OCI-LY1 (cell line): ENCODE measurements at regions not wholly inside any gene's neighbourhood (a gene's known extent, or its start where the extent isn't known, plus 50 kb on each side); places are given as distances from the start of the nearest gene placed in this dataset.

ENCODE experiments used
- H2AFZ ChIP-seq: fragments of 200-600 bp; sonication (generic), shearing (Covaris generic); 2 replicates; pipeline ENCODE4 v1.6.0; 2014; ENCODE audit warnings: antibody characterized with exemption, mild to moderate bottlenecking, low read length
- H3F3A ChIP-seq: fragments of 200-600 bp; sonication (generic), shearing (Covaris generic); 2 replicates; pipeline ENCODE4 v1.6.0; 2014; ENCODE audit warnings: mild to moderate bottlenecking, antibody characterized with exemption, low read length, moderate library complexity; ENCODE audit not compliant: insufficient read depth
- H3K27ac ChIP-seq: fragments of 200-600 bp; sonication (generic); 2 replicates; pipeline ENCODE4 v1.5.1; 2014; ENCODE audit warnings: low read length, mixed run types, mild to moderate bottlenecking, low read depth; ENCODE audit not compliant: poor library complexity, severe bottlenecking
- H3K27me3 ChIP-seq: fragments of 200-600 bp; sonication (generic); 2 replicates; pipeline ENCODE4 v1.6.0; 2014; ENCODE audit warnings: antibody characterized with exemption, mild to moderate bottlenecking, low read length, moderate library complexity; ENCODE audit not compliant: insufficient read depth
- H3K36me3 ChIP-seq: fragments of 200-600 bp; sonication (generic); 2 replicates; pipeline ENCODE4 v1.6.1; 2014; ENCODE audit warnings: mild to moderate bottlenecking, antibody characterized with exemption, low read length, moderate library complexity, mixed read lengths; ENCODE audit not compliant: insufficient read depth
- H3K4me1 ChIP-seq: fragments of 200-600 bp; sonication (generic); 2 replicates; pipeline ENCODE4 v1.5.1; 2014; ENCODE audit warnings: mild to moderate bottlenecking, low read length, moderate library complexity; ENCODE audit not compliant: insufficient read depth, severe bottlenecking
- H3K4me2 ChIP-seq: fragments of 200-600 bp; sonication (generic), shearing (Covaris generic); 2 replicates; pipeline ENCODE4 v1.6.1; 2014; ENCODE audit warnings: low read length
- H3K4me3 ChIP-seq: fragments of 200-600 bp; sonication (generic); 2 replicates; pipeline ENCODE4 v1.5.1; 2014; ENCODE audit warnings: low read length, low read depth, mild to moderate bottlenecking, mixed read lengths; ENCODE audit not compliant: poor library complexity, severe bottlenecking
- H3K79me2 ChIP-seq: fragments of 200-600 bp; shearing (Covaris generic); 2 replicates; pipeline ENCODE4 v1.6.1; 2016; ENCODE audit warnings: mixed run types, low read length, mixed read lengths; ENCODE audit not compliant: insufficient read depth
- H3K9ac ChIP-seq: fragments of 200-600 bp; sonication (generic), shearing (Covaris generic); 2 replicates; pipeline ENCODE4 v1.6.1; 2014; ENCODE audit warnings: mild to moderate bottlenecking, low read length, mixed read lengths
- H3K9me2 ChIP-seq: fragments of 200-600 bp; sonication (generic), shearing (Covaris generic); 2 replicates; pipeline ENCODE4 v1.6.1; 2014; ENCODE audit warnings: low read depth, mild to moderate bottlenecking, low read length, mixed read lengths
- H3K9me3 ChIP-seq: fragments of 200-600 bp; shearing (Covaris generic); 2 replicates; pipeline ENCODE4 v1.6.1; 2014; ENCODE audit warnings: low read length, mixed read lengths
- H4K20me1 ChIP-seq: fragments of 200-600 bp; sonication (generic), shearing (Covaris generic); 2 replicates; pipeline ENCODE4 v1.6.0; 2016; ENCODE audit warnings: mild to moderate bottlenecking, low read length; ENCODE audit not compliant: insufficient read depth
- CTCF ChIP-seq: fragments of 200-600 bp; sonication (generic), shearing (Covaris generic); IDR thresholded peaks from 2 replicates; pipeline ENCODE4 v1.5.1; 2017; ENCODE audit warnings: mild to moderate bottlenecking, antibody characterized with exemption, low read length, moderate library complexity, mixed read lengths
- EZH2 ChIP-seq: fragments of 200-600 bp; sonication (generic), shearing (Covaris generic); IDR thresholded peaks from 2 replicates; pipeline ENCODE4 v1.8.0; 2017; ENCODE audit warnings: borderline replicate concordance, mixed run types, mild to moderate bottlenecking, antibody characterized with exemption, low read length, moderate library complexity, mixed read lengths

- Histone ChIP-seq H3K9me2 (no peaks in the 10 kb centered on the region), H3F3A (no peaks in the 10 kb centered on the region), H2AFZ (no peak overlapping the region)
Measured at GRCh38 chr5:123949043-123949804, 437.2 kb downstream of the CSNK1G3 start.

GRCh38 chr5:123947797-123948196, 435.8 kb downstream of the CSNK1G3 start:
- no peak overlapping the region for H3K27ac ChIP-seq
- TF ChIP-seq CTCF: no peak
- TF ChIP-seq EZH2: no peak
- H3K9me2 ChIP-seq: no peaks in the 10 kb centered on the region
- H3K4me3 ChIP-seq: no peak overlapping the region
- H4K20me1 ChIP-seq: no peaks in the 10 kb centered on the region
- H3K9me3 ChIP-seq: no peaks in the 10 kb centered on the region
- no peak overlapping the region for H2AFZ ChIP-seq
- no peaks in the 10 kb centered on the region for H3K79me2 ChIP-seq
- H3K27me3 ChIP-seq: no peaks in the 10 kb centered on the region
- H3K4me2 ChIP-seq: no peak overlapping the region
- no peaks in the 10 kb centered on the region for H3K4me1 ChIP-seq
- no peak overlapping the region for H3K9ac ChIP-seq
- no peaks in the 10 kb centered on the region for H3F3A ChIP-seq
- no peaks in the 10 kb centered on the region for H3K36me3 ChIP-seq

More at GRCh38 chr5:123949043-123949804, 437.2 kb downstream of the CSNK1G3 start:
- no peak for TF ChIP-seq EZH2
- no peak for TF ChIP-seq CTCF
- H3K36me3 ChIP-seq: no peaks in the 10 kb centered on the region
- H3K27me3 ChIP-seq: no peaks in the 10 kb centered on the region
- no peaks in the 10 kb centered on the region for H3K9me3 ChIP-seq
- no peak overlapping the region for H3K9ac ChIP-seq
- no peaks in the 10 kb centered on the region for H4K20me1 ChIP-seq
- no peak overlapping the region for H3K4me2 ChIP-seq
- H3K27ac ChIP-seq: no peak overlapping the region
- no peaks in the 10 kb centered on the region for H3K4me1 ChIP-seq
- H3K4me3 ChIP-seq: no peak overlapping the region
- H3K79me2 ChIP-seq: no peaks in the 10 kb centered on the region

DNA sequence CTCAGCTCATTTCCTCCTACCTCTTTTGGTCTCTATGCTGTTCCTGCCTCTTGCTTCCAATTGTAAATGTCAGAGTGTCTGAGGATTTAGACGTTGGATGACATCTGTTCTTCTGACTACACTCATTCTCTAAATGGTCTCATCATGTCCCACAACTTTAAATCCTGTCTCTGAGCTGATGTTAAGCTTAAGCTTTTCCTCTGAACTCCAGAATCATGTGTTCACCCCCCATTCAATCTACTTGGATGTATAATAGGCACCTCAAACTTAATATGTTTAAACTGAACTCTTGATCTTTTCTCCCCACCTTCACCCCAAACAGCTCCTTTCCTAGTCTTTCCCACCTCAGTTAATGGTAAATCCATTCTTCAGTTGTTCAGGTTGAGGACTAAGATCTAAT, 433.6 kb downstream of the CSNK1G3 start:
- Histone ChIP-seq H4K20me1 (no peaks in the 10 kb centered on the region), H3K27ac (no peak overlapping the region), H3K4me3 (no peak overlapping the region), H3K9ac (no peak overlapping the region), H3K9me3 (no peaks in the 10 kb centered on the region), H3K4me2 (no peak overlapping the region), H3F3A (no peaks in the 10 kb centered on the region), H2AFZ (no peak overlapping the region), H3K79me2 (no peaks in the 10 kb centered on the region), H3K4me1 (no peaks in the 10 kb centered on the region), H3K27me3 (no peaks in the 10 kb centered on the region), H3K36me3 (no peaks in the 10 kb centered on the region), H3K9me2 (no peaks in the 10 kb centered on the region)
- no peak for TF ChIP-seq CTCF
- TF ChIP-seq EZH2: no peak
